Smooth muscle cell (in vitro differentiated cells): ENCODE measurements at regions not wholly inside any gene's neighbourhood (a gene's known extent, or its start where the extent isn't known, plus 50 kb on each side); places are given as distances from the start of the nearest gene placed in this dataset.

ENCODE experiments used
- DNase-seq: peaks from one replicate; lab custom pipeline; 2025; ENCODE audit not compliant: unreplicated experiment; lab: John Stamatoyannopoulos, UW
- H2AFZ ChIP-seq: fragments of 200-600 bp; sonication (generic); 2 replicates; pipeline ENCODE4 v1.6.0; 2016; ENCODE audit warnings: antibody characterized with exemption, low read depth, mild to moderate bottlenecking
- H3F3A ChIP-seq: fragments of 200-600 bp; sonication (generic); 2 replicates; pipeline ENCODE4 v1.6.0; 2017; ENCODE audit warnings: antibody characterized with exemption, low read depth
- H3K27ac ChIP-seq: fragments of 200-600 bp; sonication (generic); 2 replicates; pipeline ENCODE4 v1.5.1; 2016; ENCODE audit warnings: low read depth, mild to moderate bottlenecking
- H3K27me3 ChIP-seq: fragments of 200-600 bp; sonication (generic); 2 replicates; pipeline ENCODE4 v1.6.1; 2016; ENCODE audit warnings: low read depth, mild to moderate bottlenecking
- H3K36me3 ChIP-seq: fragments of 200-600 bp; sonication (generic); 2 replicates; pipeline ENCODE4 v1.5.1; 2016; ENCODE audit warnings: low read depth
- H3K4me1 ChIP-seq: fragments of 200-600 bp; sonication (generic); 2 replicates; pipeline ENCODE4 v1.5.1; 2016; ENCODE audit warnings: low read depth
- H3K4me2 ChIP-seq: fragments of 200-600 bp; sonication (generic); 2 replicates; pipeline ENCODE4 v1.6.0; 2016; ENCODE audit warnings: mild to moderate bottlenecking
- H3K4me3 ChIP-seq: fragments of 200-600 bp; sonication (generic); 2 replicates; pipeline ENCODE4 v1.5.1; 2016; ENCODE audit warnings: mild to moderate bottlenecking
- H3K79me2 ChIP-seq: fragments of 200-600 bp; sonication (generic); 2 replicates; pipeline ENCODE4 v1.6.0; 2016; ENCODE audit warnings: low read depth, mild to moderate bottlenecking
- H3K9ac ChIP-seq: fragments of 200-600 bp; sonication (generic); 2 replicates; pipeline ENCODE4 v1.6.0; 2016; ENCODE audit warnings: low read depth
- H3K9me3 ChIP-seq: fragments of 200-600 bp; sonication (generic); replicated peaks from 2 replicates; pipeline ENCODE4 v1.5.1; 2016; ENCODE audit warnings: low read depth
- H4K20me1 ChIP-seq: fragments of 200-600 bp; sonication (generic); 2 replicates; pipeline ENCODE4 v1.6.0; 2016; ENCODE audit warnings: low read depth
- WGBS: methylation state at CpG from one replicate; pipeline ENCODE4 v1.1.7; 2016; ENCODE audit warnings: low lambda C conversion rate; 5-methylcytosine and 5-hydroxymethylcytosine counted together
- TF ChIP-seq, protein P1 (sequence below): fragments of 200-600 bp; sonication (generic); IDR thresholded peaks from 2 replicates; pipeline ENCODE4 v1.5.1; 2017; ENCODE audit warnings: borderline replicate concordance, mild to moderate bottlenecking, antibody characterized with exemption; ENCODE audit not compliant: insufficient read depth, poor library complexity, severe bottlenecking

DNA sequence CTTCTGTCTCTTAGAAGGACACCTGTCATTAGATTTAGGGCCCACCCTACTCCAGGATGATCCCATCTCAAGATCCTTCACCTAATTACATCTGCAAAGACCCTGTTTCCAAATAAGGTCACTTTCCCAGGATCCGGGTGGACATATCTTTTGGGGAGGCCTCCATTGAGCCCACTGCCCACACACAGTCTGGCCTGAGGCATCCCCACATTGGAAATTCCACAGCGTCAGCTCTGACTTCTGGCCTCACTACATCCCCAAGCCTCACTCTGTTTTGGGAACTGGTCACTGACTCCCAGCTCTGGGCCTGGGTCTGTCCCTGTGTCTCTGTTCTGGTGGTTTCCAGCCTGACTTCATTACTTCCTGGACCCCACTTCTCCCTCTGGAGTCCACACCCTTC is 285.5 kb downstream of the CRLF2 start:
- no peaks in the 10 kb centered on the region for H3K79me2 ChIP-seq
- no peaks in the 10 kb centered on the region for H3F3A ChIP-seq
- no peak overlapping the region for H3K4me2 ChIP-seq
- H2AFZ ChIP-seq, result no peak overlapping the region
- H3K27ac ChIP-seq, result no peak overlapping the region
- H3K9me3 ChIP-seq, result no peaks in the 10 kb centered on the region
- H3K4me3 ChIP-seq, result no peak overlapping the region
- H3K36me3 ChIP-seq, result no peaks in the 10 kb centered on the region
- DNase-seq, result no peak
- H3K9ac ChIP-seq, result no peak overlapping the region
- H3K4me1 ChIP-seq, result no peaks in the 10 kb centered on the region
- WGBS, result 93% methylated on average over 2 of the region's 2 CpGs
- H3K27me3 ChIP-seq, result no peaks in the 10 kb centered on the region
- no peaks in the 10 kb centered on the region for H4K20me1 ChIP-seq
- TF ChIP-seq, protein P1, sequence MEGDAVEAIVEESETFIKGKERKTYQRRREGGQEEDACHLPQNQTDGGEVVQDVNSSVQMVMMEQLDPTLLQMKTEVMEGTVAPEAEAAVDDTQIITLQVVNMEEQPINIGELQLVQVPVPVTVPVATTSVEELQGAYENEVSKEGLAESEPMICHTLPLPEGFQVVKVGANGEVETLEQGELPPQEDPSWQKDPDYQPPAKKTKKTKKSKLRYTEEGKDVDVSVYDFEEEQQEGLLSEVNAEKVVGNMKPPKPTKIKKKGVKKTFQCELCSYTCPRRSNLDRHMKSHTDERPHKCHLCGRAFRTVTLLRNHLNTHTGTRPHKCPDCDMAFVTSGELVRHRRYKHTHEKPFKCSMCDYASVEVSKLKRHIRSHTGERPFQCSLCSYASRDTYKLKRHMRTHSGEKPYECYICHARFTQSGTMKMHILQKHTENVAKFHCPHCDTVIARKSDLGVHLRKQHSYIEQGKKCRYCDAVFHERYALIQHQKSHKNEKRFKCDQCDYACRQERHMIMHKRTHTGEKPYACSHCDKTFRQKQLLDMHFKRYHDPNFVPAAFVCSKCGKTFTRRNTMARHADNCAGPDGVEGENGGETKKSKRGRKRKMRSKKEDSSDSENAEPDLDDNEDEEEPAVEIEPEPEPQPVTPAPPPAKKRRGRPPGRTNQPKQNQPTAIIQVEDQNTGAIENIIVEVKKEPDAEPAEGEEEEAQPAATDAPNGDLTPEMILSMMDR, result no peak

DNA sequence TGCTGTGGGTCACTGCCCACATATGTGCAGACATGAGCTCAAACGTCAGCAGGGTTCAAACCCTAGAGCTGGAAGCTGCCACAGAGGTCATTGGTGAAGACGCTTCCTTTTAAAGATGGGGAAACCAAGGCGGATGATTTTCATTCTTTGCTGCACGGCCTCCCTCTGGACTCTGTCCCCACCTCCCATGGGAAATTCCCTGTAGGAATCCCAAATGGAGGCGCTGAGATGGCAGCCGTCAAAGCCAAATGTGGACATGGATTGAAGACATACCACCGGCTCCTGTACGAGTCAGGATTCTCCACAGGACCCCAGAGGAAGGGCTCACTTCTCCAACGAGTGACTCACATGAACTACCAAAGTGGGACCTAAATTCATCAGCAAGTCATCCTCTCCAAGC is 286.4 kb downstream of the CRLF2 start:
- DNase-seq, result no peak
- TF ChIP-seq, protein P1, result no peak
- H3K36me3 ChIP-seq, result no peaks in the 10 kb centered on the region
- no peaks in the 10 kb centered on the region for H3K27me3 ChIP-seq
- WGBS, result 89% methylated on average over 9 of the region's 9 CpGs
- no peak overlapping the region for H3K9ac ChIP-seq
- no peak overlapping the region for H3K4me2 ChIP-seq
- H3K4me3 ChIP-seq, result no peak overlapping the region
- H2AFZ ChIP-seq, result no peak overlapping the region
- no peaks in the 10 kb centered on the region for H3K79me2 ChIP-seq
- H3F3A ChIP-seq, result no peaks in the 10 kb centered on the region
- no peaks in the 10 kb centered on the region for H3K9me3 ChIP-seq
- H4K20me1 ChIP-seq, result no peaks in the 10 kb centered on the region
- no peak overlapping the region for H3K27ac ChIP-seq
- no peaks in the 10 kb centered on the region for H3K4me1 ChIP-seq

DNA sequence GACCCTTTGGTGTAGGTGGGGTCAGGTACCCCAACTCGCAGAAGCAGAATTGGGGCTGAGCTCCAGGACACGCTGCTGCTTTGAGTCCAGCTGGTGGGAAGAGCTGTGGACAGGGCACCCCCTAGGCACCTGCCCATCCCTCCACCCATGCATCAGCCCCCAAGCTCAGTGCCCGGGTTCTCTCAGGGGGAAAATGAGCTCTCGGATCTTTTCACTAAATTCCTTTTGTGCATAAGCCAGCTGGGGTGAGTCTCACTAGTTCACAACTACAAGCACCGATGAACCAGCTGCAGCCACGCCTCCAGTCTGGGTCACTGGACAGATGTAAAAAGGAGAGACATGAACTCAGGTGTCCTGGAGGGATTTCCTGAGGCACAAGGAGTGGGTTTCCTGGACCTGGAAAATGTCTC is 286.8 kb downstream of the CRLF2 start:
- Histone ChIP-seq H3K36me3 (no peaks in the 10 kb centered on the region), H3F3A (no peaks in the 10 kb centered on the region), H3K4me3 (no peak overlapping the region), H2AFZ (no peak overlapping the region), H3K27ac (no peak overlapping the region), H3K9me3 (no peaks in the 10 kb centered on the region), H3K9ac (no peak overlapping the region), H3K79me2 (no peaks in the 10 kb centered on the region), H3K4me1 (no peaks in the 10 kb centered on the region), H3K27me3 (no peaks in the 10 kb centered on the region), H3K4me2 (no peak overlapping the region), H4K20me1 (no peaks in the 10 kb centered on the region)
- 91% methylated on average over 6 of the region's 6 CpGs for WGBS
- TF ChIP-seq, protein P1, result no peak
- DNase-seq, result no peak

DNA sequence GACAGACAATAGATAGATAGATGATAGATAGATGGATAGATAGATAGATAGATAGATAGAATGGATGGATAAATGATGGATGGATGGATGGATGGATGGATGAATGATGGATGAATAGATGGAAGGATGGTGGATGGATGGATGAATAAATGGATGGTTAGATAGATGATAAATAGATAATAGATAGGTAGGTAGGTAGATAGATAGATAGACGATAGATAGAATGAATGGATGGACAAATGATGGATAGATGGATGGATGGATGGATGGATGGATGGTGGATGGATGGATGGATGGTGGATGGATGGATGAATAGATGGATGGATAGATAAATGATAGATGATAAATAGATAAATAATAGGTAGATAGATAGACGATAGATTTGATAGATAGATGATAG is 287.4 kb downstream of the CRLF2 start:
- no peak overlapping the region for H3K4me2 ChIP-seq
- no peaks in the 10 kb centered on the region for H3K4me1 ChIP-seq
- no peaks in the 10 kb centered on the region for H3K79me2 ChIP-seq
- no peaks in the 10 kb centered on the region for H4K20me1 ChIP-seq
- TF ChIP-seq, protein P1, result no peak
- 100% methylated on average over 2 of the region's 2 CpGs for WGBS
- no peak overlapping the region for H3K27ac ChIP-seq
- DNase-seq, result no peak
- no peaks in the 10 kb centered on the region for H3K9me3 ChIP-seq
- H3K27me3 ChIP-seq, result no peaks in the 10 kb centered on the region
- H3F3A ChIP-seq, result no peaks in the 10 kb centered on the region
- H3K9ac ChIP-seq, result no peak overlapping the region
- no peak overlapping the region for H2AFZ ChIP-seq
- H3K4me3 ChIP-seq, result no peak overlapping the region
- no peaks in the 10 kb centered on the region for H3K36me3 ChIP-seq
